B cell (primary cell): ENCODE measurements at regions not wholly inside any gene's neighbourhood (a gene's known extent, or its start where the extent isn't known, plus 50 kb on each side); places are given as distances from the start of the nearest gene placed in this dataset.

ENCODE experiments used
- ATAC-seq: fragments of 200-7000 bp; cut with Tn5 transposase; one replicate; pipeline ENCODE4 v1.10.0; 2021; ENCODE audit warnings: low read depth, mild to moderate bottlenecking, moderate number of reproducible peaks, moderate library complexity
- CTCF ChIA-PET: fragments of 350-600 bp; sonication (Branson Sonifier 250); formaldehyde crosslinking; loops from one replicate; lab custom pipeline; 2021; ENCODE audit warnings: antibody characterized with exemption, inconsistent platforms; lab: Charles Lee
- POLR2A ChIA-PET: fragments of 350-600 bp; sonication (Branson Sonifier 250); formaldehyde crosslinking; loops from one replicate; lab custom pipeline; 2021; ENCODE audit warnings: antibody characterized with exemption; lab: Charles Lee
- DNase-seq: peaks from one replicate; pipeline ENCODE4 v3.0.0; 2013
- H2AFZ ChIP-seq: 2 replicates; pipeline ENCODE4 v1.6.1; 2012; ENCODE audit warnings: mild to moderate bottlenecking, low read depth, low read length; ENCODE audit not compliant: insufficient read depth, poor library complexity, severe bottlenecking
- H3K27ac ChIP-seq, 2 donors: 1 replicate in 1 of 2; 2 replicates in 1 of 2; pipeline ENCODE4 v1.5.1; 2012 to 2013; ENCODE audit warnings: low read length in 2 of 2, mild to moderate bottlenecking in 2 of 2, moderate library complexity in 1 of 2
- H3K27me3 ChIP-seq, 4 experiments: fragments of 200-600 bp in 1 of 4; sonication (generic) in 1 of 4; replicated peaks in 1 of 4; 1 replicate in 2 of 4; 2 replicates in 2 of 4; pipeline versions ENCODE4 v1.6.1 to v1.7.0; 2013 to 2016; ENCODE audit warnings: low read length in 3 of 4, mild to moderate bottlenecking in 2 of 4, mixed read lengths in 1 of 4, moderate library complexity in 1 of 4; ENCODE audit not compliant: insufficient read depth in 4 of 4, control insufficient read depth in 3 of 4; ENCODE audit errors: control extremely low read depth in 1 of 4
- H3K36me3 ChIP-seq, 2 experiments: replicated peaks in 1 of 2; 1 replicate in 1 of 2; 2 replicates in 1 of 2; pipeline versions ENCODE4 v1.6.1 to v1.7.1; 2013; ENCODE audit warnings: low read length in 1 of 2; ENCODE audit not compliant: insufficient read depth in 2 of 2, control insufficient read depth in 1 of 2; ENCODE audit errors: control extremely low read depth in 1 of 2, extremely low read depth in 1 of 2
- H3K4me1 ChIP-seq, 2 donors: fragments of 200-600 bp in 1 of 2; sonication (generic) in 1 of 2; 1 replicate in 1 of 2; 2 replicates in 1 of 2; pipeline versions ENCODE4 v1.5.1 to v1.6.1; 2013 to 2017; ENCODE audit warnings: low read length in 2 of 2; ENCODE audit not compliant: control insufficient read depth in 2 of 2, insufficient read depth in 2 of 2
- H3K4me2 ChIP-seq: replicated peaks from 2 replicates; pipeline ENCODE3; 2012; ENCODE audit warnings: mild to moderate bottlenecking, low read depth, low read length; ENCODE audit not compliant: poor library complexity, severe bottlenecking
- H3K4me3 ChIP-seq, 5 experiments: fragments of 200-600 bp in 1 of 5; sonication (generic) in 1 of 5; 1 replicate in 3 of 5; 2 replicates in 2 of 5; pipeline versions ENCODE4 v1.5.1 to v1.7.0; 2011 to 2016; ENCODE audit warnings: low read length in 4 of 5, mild to moderate bottlenecking in 4 of 5, low read depth in 2 of 5, control low read depth in 1 of 5, moderate library complexity in 1 of 5; ENCODE audit not compliant: insufficient read depth in 1 of 5; ENCODE audit errors: control extremely low read depth in 1 of 5, extremely low read depth in 1 of 5
- H3K79me2 ChIP-seq: fragments of 200-600 bp; sonication (generic); one replicate; pipeline ENCODE4 v1.6.0; 2016; ENCODE audit warnings: low read length; ENCODE audit not compliant: control insufficient read depth, insufficient read depth
- H3K9ac ChIP-seq: fragments of 200-600 bp; sonication (generic); 2 replicates; pipeline ENCODE4 v1.6.1; 2017; ENCODE audit warnings: mild to moderate bottlenecking, low read length, moderate library complexity
- H3K9me3 ChIP-seq, 3 donors: one replicate each; pipeline versions ENCODE4 v1.6.1 to v1.7.1; 2013; ENCODE audit warnings: low read length in 2 of 3; ENCODE audit not compliant: control insufficient read depth in 2 of 3, insufficient read depth in 1 of 3; ENCODE audit errors: control extremely low read depth in 1 of 3
- H4K20me1 ChIP-seq: 2 replicates; pipeline ENCODE4 v1.6.0; 2012; ENCODE audit warnings: mild to moderate bottlenecking, low read length; ENCODE audit not compliant: insufficient read depth, control insufficient read depth, poor library complexity, severe bottlenecking
- H3K27ac Mint-ChIP-seq: one replicate; pipeline ENCODE4 v1.8.0; 2021; ENCODE audit warnings: mixed read lengths
- H3K27me3 Mint-ChIP-seq: one replicate; pipeline ENCODE4 v1.8.0; 2021; ENCODE audit warnings: mixed read lengths
- H3K4me1 Mint-ChIP-seq: one replicate; pipeline ENCODE4 v1.8.0; 2021; ENCODE audit warnings: mixed read lengths
- H3K4me3 Mint-ChIP-seq: one replicate; pipeline ENCODE4 v1.8.0; 2021; ENCODE audit warnings: mixed read lengths
- H3K9me3 Mint-ChIP-seq: one replicate; pipeline ENCODE4 v1.8.0; 2022; ENCODE audit warnings: mixed read lengths; ENCODE audit not compliant: insufficient read depth
- CTCF ChIP-seq: fragments of 200-600 bp; IDR thresholded peaks from one replicate; pipeline ENCODE4 v1.8.0; 2022; ENCODE audit warnings: antibody characterized with exemption, mild to moderate bottlenecking
- EZH2 ChIP-seq: IDR thresholded peaks from 2 replicates; pipeline ENCODE4 v1.6.1; 2012; ENCODE audit warnings: borderline replicate concordance, low read depth, mild to moderate bottlenecking, moderate library complexity, low read length; ENCODE audit not compliant: insufficient read depth, poor library complexity, severe bottlenecking
- WGBS: methylation state at CpG from one replicate; pipeline ENCODE4 v1.1.5; 2013; ENCODE audit warnings: missing lambda C conversion rate; ENCODE audit not compliant: insufficient coverage; 5-methylcytosine and 5-hydroxymethylcytosine counted together
- intact Hi-C: fragments of 100-400 bp; cut with micrococcal nuclease; formaldehyde crosslinking; loops from one replicate; pipeline ENCODE4 v1.10.0; 2022

- Histone ChIP-seq H2AFZ (no peak overlapping the region), H3K79me2 (no peaks in the 10 kb centered on the region), H4K20me1 (no peaks in the 10 kb centered on the region), H3K4me1 (no peaks in the 10 kb centered on the region), H3K27me3 (peaks cover 0 to 2% (median 0%) of the 10 kb centered on the region in 4 experiments), H3K9me3 (no peaks in the 10 kb centered on the region), H3K4me3 (no peak overlapping the region), H3K27ac (no peak overlapping the region), H3K9ac (no peak overlapping the region), H3K36me3 (no peaks in the 10 kb centered on the region), H3K4me2 (no peak overlapping the region)
- ATAC-seq (no peak), DNase-seq (no peak)
- TF ChIP-seq EZH2 (no peak), CTCF (no peak)
- intact Hi-C loops = no loop called here
- ChIA-PET CTCF (interaction anchor here (0.6 to 1.2 kb wide), 3 partner anchors 8 to 584 kb away, joined by 3 to 4 read pairs (median 3); no protein-coding TSS in a partner anchor), POLR2A (no interaction called here)
- Mint-ChIP-seq H3K27ac (no peak overlapping the region), H3K4me1 (peaks cover 10% of the 10 kb centered on the region), H3K9me3 (no peaks in the 10 kb centered on the region), H3K4me3 (no peak overlapping the region), H3K27me3 (peaks cover 38% of the 10 kb centered on the region)
- 97% methylated on average over 4 of the region's 5 CpGs for WGBS
Measured at GRCh38 chr1:38567401-38567800, 292.2 kb downstream of the RRAGC start.

DNA sequence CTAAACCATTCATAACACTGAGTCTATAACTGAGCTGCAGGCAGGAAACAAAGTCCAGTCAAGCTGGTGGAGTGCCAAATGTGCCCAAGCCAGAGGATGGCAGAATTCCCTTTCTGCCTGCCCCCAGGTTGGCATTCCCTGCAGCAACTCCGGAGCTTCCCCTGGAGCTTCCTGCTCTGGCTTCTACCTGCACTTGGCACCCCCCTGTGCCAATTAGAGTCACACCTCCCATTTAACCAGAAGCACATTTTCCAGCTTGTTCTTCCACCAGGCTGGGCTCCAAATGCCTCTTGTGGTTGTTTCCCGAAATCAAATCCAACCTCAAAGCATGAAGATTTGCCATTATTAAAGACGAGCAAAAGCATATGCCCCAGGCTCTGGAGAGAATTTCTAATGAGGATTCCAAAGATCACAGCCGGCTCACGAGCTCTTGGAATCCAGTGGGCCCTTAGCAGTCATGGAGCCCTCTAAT is 294.5 kb downstream of the RRAGC start:
- no peaks in the 10 kb centered on the region for H3K36me3 ChIP-seq
- H3K79me2 ChIP-seq = no peaks in the 10 kb centered on the region
- H3K4me1 ChIP-seq = peaks cover 11% of the 10 kb centered on the region in 2 donors
- Mint-ChIP-seq H3K27me3 (peaks cover 20% of the 10 kb centered on the region), H3K9me3 (no peaks in the 10 kb centered on the region), H3K27ac (no peak overlapping the region), H3K4me3 (no peak overlapping the region), H3K4me1 (peaks cover 20% of the 10 kb centered on the region)
- WGBS = 75% methylated on average over 3 of the region's 5 CpGs
- no peaks in the 10 kb centered on the region for H3K9me3 ChIP-seq
- no peak overlapping the region for H3K4me3 ChIP-seq
- no peak overlapping the region for H2AFZ ChIP-seq
- TF ChIP-seq CTCF (no peak), EZH2 (no peak)
- no peak overlapping the region for H3K9ac ChIP-seq
- ATAC-seq (no peak), DNase-seq (no peak)
- intact Hi-C loops = no loop called here
- POLR2A ChIA-PET = no interaction called here
- no peak overlapping the region for H3K27ac ChIP-seq
- no peaks in the 10 kb centered on the region for H4K20me1 ChIP-seq
- H3K4me2 ChIP-seq = no peak overlapping the region
- CTCF ChIA-PET = no interaction called here
- no peaks in the 10 kb centered on the region for H3K27me3 ChIP-seq
